ENCODE measurements at regions not wholly inside any gene's neighbourhood (a gene's known extent, or its start where the extent isn't known, plus 50 kb on each side); places are given as distances from the start of the nearest gene placed in this dataset.

DNA sequence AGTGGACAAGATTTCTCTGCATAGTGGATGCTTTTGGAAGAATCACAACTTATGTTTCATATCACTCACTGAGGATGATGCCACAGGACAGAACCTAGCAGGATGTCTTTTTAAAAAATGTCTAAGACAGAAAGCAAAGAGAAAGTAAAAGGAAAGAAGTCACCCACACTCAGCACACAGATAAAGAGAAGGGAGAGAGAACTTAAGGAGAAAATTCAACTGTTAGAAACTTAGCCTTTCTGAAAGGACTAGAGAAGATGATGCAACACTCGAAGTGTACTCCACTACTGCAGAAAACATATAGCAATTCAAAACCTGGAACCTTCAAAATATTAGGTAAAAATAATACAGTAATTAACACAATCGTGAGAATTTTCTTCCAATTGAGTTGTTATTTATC, 52.8 kb upstream of the STK26 start:
- no peak overlapping the region for H3K4me3 ChIP-seq (ENCODE audit: low read length)
- H3K4me1 ChIP-seq (ENCODE audit: insufficient read depth, low read length) = no peaks in the 10 kb centered on the region
- no peak overlapping the region for H3K9ac ChIP-seq (ENCODE audit: low read length)
- H3K36me3 ChIP-seq (ENCODE audit: low read depth, low read length) = no peaks in the 10 kb centered on the region
- H3K4me2 ChIP-seq (ENCODE audit: low read length) = no peak overlapping the region
- TF ChIP-seq EZH2phosphoT487 (IDR thresholded peaks at IDR 0.05; ENCODE audit: borderline replicate concordance, low read length) = no peak
- TF ChIP-seq EZH2 (IDR thresholded peaks at IDR 0.05; ENCODE audit: low read length, unreplicated experiment) = no peak
- TF ChIP-seq, protein P1, sequence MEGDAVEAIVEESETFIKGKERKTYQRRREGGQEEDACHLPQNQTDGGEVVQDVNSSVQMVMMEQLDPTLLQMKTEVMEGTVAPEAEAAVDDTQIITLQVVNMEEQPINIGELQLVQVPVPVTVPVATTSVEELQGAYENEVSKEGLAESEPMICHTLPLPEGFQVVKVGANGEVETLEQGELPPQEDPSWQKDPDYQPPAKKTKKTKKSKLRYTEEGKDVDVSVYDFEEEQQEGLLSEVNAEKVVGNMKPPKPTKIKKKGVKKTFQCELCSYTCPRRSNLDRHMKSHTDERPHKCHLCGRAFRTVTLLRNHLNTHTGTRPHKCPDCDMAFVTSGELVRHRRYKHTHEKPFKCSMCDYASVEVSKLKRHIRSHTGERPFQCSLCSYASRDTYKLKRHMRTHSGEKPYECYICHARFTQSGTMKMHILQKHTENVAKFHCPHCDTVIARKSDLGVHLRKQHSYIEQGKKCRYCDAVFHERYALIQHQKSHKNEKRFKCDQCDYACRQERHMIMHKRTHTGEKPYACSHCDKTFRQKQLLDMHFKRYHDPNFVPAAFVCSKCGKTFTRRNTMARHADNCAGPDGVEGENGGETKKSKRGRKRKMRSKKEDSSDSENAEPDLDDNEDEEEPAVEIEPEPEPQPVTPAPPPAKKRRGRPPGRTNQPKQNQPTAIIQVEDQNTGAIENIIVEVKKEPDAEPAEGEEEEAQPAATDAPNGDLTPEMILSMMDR (conservative IDR thresholded peaks at IDR 0.05; ENCODE audit: low read depth, low read length) = no peak
- H4K20me1 ChIP-seq (ENCODE audit: low read length) = no peaks in the 10 kb centered on the region
- ChIA-PET CTCF (no interaction called here), POLR2A (ENCODE audit: unreplicated experiment) (no interaction called here)
- peaks cover 7% of the 10 kb centered on the region for H3K27me3 ChIP-seq (ENCODE audit: low read length)
- H2AFZ ChIP-seq (ENCODE audit: low read length) = no peak overlapping the region
- H3F3A ChIP-seq (ENCODE audit: low read length, unreplicated experiment) = no peaks in the 10 kb centered on the region
- H3K9me2 ChIP-seq (replicated peaks; ENCODE audit: low read length) = no peaks in the 10 kb centered on the region
- DNase-seq = no peak
- no peak overlapping the region for H3K27ac ChIP-seq (ENCODE audit: low read length)
- no TSS peak for BruUV-seq (replicated peaks)
- ATAC-seq = no peak
- no peaks in the 10 kb centered on the region for H3K9me3 ChIP-seq (ENCODE audit: low read length)
- H3K79me2 ChIP-seq (ENCODE audit: low read length) = no peaks in the 10 kb centered on the region
- intact Hi-C loops (cut with micrococcal nuclease) = no loop called here
